ENCODE measurements at regions not wholly inside any gene's neighbourhood (a gene's known extent, or its start where the extent isn't known, plus 50 kb on each side); places are given as distances from the start of the nearest gene placed in this dataset.

DNA sequence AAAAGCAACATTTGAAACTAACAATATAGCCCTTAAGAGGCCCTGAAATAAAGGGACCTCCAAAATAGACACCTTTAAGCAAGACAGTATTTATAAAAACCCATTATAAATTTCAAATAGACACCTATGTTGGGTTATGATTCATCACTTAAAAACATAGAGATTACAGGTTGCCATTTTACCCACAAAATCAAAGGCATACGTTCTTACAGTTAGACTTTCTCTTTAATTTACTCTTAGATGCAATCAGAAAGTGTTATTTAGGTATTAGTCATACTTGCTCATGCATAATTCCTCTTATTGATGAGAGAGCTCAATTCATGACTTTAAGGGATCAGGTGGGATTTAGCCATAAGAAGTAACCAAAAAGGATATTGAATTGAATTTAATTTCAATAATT, 51.5 kb upstream of the TMEM200A start:
- H3K4me3 ChIP-seq (replicated peaks in 1 of 3) = no peak overlapping the region
- H3K27me3 ChIP-seq = no peaks in the 10 kb centered on the region
- H3K4me1 ChIP-seq = peaks cover 0 to 3% of the 10 kb centered on the region in 2 donors
- no peaks in the 10 kb centered on the region for H3K9me3 ChIP-seq
- H3K27ac ChIP-seq = no peak overlapping the region
- 74 to 79% methylated on average over 1 of the region's 1 CpG for WGBS, 2 donors
- DNase-seq = no peak
- intact Hi-C loops (cut with DNase I) = no loop called here
- no peaks in the 10 kb centered on the region for H3K36me3 ChIP-seq
- no peak for TF ChIP-seq POLR2A (IDR thresholded peaks at IDR 0.05)
- TF ChIP-seq, protein P1, sequence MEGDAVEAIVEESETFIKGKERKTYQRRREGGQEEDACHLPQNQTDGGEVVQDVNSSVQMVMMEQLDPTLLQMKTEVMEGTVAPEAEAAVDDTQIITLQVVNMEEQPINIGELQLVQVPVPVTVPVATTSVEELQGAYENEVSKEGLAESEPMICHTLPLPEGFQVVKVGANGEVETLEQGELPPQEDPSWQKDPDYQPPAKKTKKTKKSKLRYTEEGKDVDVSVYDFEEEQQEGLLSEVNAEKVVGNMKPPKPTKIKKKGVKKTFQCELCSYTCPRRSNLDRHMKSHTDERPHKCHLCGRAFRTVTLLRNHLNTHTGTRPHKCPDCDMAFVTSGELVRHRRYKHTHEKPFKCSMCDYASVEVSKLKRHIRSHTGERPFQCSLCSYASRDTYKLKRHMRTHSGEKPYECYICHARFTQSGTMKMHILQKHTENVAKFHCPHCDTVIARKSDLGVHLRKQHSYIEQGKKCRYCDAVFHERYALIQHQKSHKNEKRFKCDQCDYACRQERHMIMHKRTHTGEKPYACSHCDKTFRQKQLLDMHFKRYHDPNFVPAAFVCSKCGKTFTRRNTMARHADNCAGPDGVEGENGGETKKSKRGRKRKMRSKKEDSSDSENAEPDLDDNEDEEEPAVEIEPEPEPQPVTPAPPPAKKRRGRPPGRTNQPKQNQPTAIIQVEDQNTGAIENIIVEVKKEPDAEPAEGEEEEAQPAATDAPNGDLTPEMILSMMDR (IDR thresholded peaks at IDR 0.05) = no peak

DNA sequence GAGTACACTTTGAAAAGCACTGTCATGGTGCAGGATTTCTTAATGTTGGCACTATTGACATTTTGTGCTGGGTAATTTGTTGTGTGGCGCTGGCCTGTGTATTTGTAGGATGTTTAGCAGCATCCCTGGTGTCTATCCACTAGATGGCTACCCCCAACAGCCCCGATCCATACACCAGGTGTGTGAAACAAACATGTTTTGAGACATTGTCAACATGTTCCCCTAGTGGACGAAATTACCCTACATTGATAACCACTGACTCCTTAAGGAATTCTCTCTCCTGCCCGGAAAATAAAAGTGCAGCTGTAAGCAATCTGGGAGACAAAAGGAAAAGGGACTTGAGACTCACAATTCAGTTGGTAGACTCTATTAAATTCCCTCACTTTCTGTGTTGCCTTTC, 52.6 kb upstream of the TMEM200A start:
- no peak for DNase-seq
- intact Hi-C loops (cut with DNase I) = no loop called here
- Histone ChIP-seq H3K27me3 (no peaks in the 10 kb centered on the region), H3K4me3 (replicated peaks in 1 of 3) (no peak overlapping the region), H3K9me3 (no peaks in the 10 kb centered on the region), H3K4me1 (peaks cover 3 to 5% of the 10 kb centered on the region in 2 donors), H3K36me3 (no peaks in the 10 kb centered on the region), H3K27ac (no peak overlapping the region)
- WGBS, 2 donors = 62 to 80% methylated on average over 3 to 4 of the region's 4 CpGs
- TF ChIP-seq, protein P1 (IDR thresholded peaks at IDR 0.05) = no peak
- no peak for TF ChIP-seq POLR2A (IDR thresholded peaks at IDR 0.05)

DNA sequence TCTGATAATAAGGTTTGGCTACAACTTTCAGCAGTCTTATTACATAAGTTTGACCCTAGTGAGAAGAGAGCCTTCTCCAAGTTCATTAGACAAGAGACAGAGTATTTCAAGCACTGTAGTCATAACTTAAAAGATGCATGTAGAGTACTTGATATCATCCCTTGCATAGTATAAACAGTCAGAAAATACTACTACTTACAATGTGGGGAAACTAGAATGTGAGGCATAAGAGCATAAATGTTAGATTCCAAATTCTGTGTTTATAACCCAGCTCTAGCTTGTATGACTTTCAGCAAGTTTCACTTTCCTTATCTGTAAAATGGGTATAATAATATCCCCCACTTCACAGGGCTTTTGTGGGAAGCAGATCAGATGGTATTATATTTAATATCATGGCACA, 56.8 kb upstream of the TMEM200A start:
- no peak overlapping the region for H3K27ac ChIP-seq
- H3K9me3 ChIP-seq = no peaks in the 10 kb centered on the region
- no peaks in the 10 kb centered on the region for H3K27me3 ChIP-seq
- intact Hi-C loops (cut with DNase I) = no loop called here
- no peak overlapping the region for H3K4me3 ChIP-seq (replicated peaks in 1 of 3)
- TF ChIP-seq POLR2A (IDR thresholded peaks at IDR 0.05) = no peak
- TF ChIP-seq, protein P1 (IDR thresholded peaks at IDR 0.05) = no peak
- no peak for DNase-seq
- no peaks in the 10 kb centered on the region for H3K36me3 ChIP-seq
- peaks cover 5 to 8% of the 10 kb centered on the region in 2 donors for H3K4me1 ChIP-seq

DNA sequence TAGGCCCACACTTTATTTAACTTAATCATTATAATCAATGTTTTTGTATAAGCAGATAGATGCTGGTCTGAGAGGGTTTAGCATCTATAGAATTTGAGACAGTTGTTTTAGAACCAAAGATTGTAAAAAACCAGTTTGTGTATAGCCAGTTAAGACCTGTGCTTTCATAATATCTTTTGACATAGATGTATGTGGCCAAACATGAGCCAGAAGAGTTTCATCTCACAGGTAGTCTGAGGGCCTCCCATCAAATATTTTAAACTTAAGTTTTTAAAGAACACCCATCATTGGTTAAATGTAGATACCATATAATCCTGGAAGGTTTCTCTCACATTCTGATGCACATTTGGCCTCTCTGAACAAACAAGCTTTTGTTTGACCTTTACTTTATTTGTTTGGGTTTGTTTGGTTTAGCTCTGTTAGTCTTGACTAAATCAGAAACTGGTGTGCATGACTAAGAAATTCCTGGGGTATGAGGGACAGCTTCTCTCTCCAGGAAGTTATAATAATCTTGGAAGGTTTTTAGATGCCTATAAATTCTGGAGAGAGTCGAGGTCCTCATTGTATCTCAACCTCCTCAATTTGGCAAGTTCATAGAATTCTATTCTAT, 58.0 kb upstream of the TMEM200A start:
- Histone ChIP-seq H3K36me3 (no peaks in the 10 kb centered on the region), H3K27ac (no peak overlapping the region), H3K4me1 (peaks cover 5 to 8% of the 10 kb centered on the region in 2 donors), H3K9me3 (no peaks in the 10 kb centered on the region), H3K4me3 (replicated peaks in 1 of 3) (no peak overlapping the region), H3K27me3 (no peaks in the 10 kb centered on the region)
- intact Hi-C loops (cut with DNase I) = no loop called here
- DNase-seq = no peak
- TF ChIP-seq POLR2A (IDR thresholded peaks at IDR 0.05) = no peak
- TF ChIP-seq, protein P1 (IDR thresholded peaks at IDR 0.05) = no peak
- WGBS, 2 donors = 33 to 53% methylated on average over 1 of the region's 1 CpG

DNA sequence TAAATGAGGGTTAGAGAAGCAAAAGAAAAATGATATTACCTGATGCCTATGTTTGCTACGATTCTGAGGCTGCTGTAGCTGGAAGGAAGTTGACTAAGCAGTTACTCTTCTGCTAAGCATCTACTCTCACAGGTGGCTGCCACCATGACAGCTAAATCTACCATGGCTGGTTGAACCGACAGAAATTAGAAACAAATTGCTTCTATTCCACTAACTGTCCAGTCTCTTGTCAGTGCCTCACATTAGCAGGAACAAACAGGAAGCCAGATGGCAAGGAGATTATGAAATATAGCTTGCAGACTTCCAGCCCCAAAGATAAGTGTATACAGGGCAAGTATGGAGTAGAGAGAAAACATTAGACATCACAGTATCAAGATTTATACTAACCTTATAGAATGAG, 59.4 kb upstream of the TMEM200A start:
- no peaks in the 10 kb centered on the region for H3K36me3 ChIP-seq
- peaks cover 5 to 8% of the 10 kb centered on the region in 2 donors for H3K4me1 ChIP-seq
- no peaks in the 10 kb centered on the region for H3K9me3 ChIP-seq
- DNase-seq = no peak
- intact Hi-C loops (cut with DNase I) = no loop called here
- 39 to 56% methylated on average over 2 of the region's 2 CpGs for WGBS, 2 donors
- H3K27me3 ChIP-seq = no peaks in the 10 kb centered on the region
- no peak for TF ChIP-seq POLR2A (IDR thresholded peaks at IDR 0.05)
- TF ChIP-seq, protein P1 (IDR thresholded peaks at IDR 0.05) = no peak
- no peak overlapping the region for H3K27ac ChIP-seq
- H3K4me3 ChIP-seq (replicated peaks in 1 of 3) = no peak overlapping the region

Measured in thyroid gland (tissue), 4 donors.